NCI-H2029 (cell line): ENCODE measurements at regions not wholly inside any gene's neighbourhood (a gene's known extent, or its start where the extent isn't known, plus 50 kb on each side); places are given as distances from the start of the nearest gene placed in this dataset.
"Not testable (repeated sequence)": the region's sequence is repeated elsewhere in the genome, so short reads cannot be mapped to it uniquely, and the experiment has no call there.

Source experiments
- DNase-seq: peaks from one replicate; lab custom pipeline; 2025; lab: John Stamatoyannopoulos, UW

DNA sequence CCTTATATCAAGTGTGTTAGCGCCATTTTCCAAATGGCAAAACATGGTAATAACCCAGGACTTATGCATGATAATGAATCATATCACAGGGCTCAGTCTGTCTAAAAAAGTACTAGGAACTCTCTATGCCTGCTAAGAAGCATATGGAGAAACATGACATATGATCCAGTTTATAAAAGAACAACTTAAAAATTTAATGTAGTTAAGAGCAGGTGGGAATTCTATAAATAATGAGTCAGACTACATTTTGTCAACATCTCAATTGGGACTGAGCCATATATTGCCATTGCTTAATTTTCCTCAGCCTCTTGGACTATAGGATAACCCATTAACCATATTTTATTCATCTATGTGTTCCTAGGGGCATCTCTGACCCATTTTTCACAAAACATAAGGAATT, 360.4 kb upstream of the AGA start:
- no peak for DNase-seq

DNA sequence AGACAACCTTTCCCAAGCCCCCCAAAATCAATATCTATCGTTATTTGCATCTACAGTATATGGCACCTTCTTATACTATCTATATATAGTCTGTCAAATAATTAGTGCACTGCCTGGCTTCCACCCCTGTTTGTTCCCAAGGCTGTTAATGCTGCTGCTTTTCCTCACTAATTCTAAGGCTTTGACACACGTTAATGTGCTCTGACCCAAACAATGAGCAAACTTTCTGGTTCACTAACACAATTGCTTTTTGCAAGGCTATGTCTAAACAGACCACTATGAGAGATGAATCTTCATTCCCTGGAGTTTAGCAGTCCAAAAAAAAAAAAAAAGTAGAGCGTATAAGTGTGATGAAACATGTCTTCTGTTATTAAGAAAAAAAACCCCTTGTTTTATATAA, 360.9 kb upstream of the AGA start:
- no peak for DNase-seq

DNA sequence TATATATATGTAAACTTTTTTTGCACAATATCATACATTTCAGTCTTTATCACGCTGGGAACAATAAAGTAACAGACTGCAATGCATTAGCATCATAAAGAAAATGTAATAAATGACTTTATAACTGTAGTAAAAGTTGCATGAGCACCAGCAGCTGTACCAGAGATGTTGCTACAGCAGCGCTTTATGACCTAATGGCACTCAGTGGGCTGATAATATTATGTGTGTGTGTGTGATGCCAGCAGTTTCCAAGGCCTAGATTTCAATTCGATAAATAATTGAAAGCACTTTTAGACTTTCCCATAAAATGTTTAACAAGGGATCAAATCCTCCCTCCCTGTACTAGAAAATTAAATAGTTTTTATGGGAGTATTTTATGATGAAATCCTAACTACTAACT, 367.6 kb upstream of the AGA start:
- no peak for DNase-seq

DNA sequence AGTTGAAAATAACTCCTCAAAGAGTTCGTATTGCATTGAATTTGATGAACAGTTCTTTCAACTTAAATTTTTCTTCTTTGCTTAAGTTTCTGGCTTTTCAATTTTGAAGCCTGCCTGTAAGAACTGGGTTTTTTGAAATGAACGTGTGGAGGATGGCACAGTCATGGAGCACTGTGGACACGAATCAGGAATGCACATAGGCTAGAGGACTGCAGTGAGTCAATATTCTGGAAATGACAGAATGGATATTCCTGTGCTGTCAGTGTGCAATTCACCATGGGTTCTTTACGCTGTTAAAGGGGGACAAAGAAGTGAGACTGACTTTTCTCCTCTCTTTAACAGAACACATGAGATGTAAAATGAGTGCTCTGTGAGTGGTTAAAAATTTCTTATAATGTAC, 368.0 kb upstream of the AGA start:
- DNase-seq = no peak

DNA sequence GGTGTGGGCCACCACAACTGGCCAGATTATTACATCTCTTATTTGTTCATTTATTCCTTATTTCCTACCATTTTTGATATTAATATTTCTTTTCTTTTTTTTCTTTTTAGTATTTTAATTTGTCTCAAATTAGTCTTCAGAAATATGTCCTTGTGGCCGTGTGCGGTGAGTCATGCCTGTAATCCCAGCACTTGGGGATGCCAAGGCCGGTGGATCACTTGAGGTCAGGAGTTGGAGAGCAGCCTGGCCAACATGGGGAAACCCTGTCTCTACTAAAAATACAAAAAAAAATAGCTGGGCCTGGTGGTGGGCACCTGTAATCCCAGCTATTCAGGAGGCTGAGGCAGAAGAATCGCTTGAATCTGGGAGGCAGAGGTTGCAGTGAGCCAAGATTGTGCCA, 376.2 kb upstream of the AGA start:
- not testable (repeated sequence) for DNase-seq

DNA sequence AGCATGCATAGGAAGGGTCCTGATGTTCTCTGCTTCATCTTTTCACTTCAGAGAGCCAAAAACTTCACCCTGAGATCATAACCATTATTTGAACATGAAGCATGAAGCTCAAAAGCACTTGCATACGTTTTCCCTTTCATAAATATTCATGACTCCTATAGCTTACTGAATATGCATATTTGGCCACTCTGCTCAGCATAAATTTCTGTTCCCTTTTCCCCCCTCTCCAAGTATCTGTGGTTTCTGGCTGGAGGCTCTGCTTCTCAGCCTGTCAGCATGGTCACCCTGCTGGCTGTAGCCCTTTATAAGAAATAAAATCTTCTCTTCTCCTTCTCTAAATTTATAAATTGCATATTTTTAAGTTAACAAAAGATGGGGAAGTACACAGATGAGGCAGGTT, 384.7 kb upstream of the AGA start:
- no peak for DNase-seq

DNA sequence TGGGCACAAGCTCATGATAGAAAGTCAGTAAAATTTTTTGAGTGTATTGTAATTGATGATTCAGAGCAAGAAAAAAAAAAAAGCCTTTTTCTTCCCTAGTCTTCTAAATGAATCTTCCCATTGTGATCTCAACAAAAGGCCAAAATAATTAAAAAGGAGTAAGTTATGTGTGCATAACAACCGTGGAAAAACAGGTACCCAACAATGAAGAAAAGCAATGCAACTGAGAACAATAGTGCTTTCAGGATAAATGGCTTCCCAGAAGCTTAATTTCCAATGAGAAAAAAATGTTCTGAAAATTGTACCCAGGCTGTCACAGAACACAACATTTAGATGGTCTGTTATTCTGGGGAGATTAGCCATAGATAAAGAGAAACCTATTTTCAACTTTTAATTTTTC, 399.0 kb upstream of the AGA start:
- DNase-seq = no peak

DNA sequence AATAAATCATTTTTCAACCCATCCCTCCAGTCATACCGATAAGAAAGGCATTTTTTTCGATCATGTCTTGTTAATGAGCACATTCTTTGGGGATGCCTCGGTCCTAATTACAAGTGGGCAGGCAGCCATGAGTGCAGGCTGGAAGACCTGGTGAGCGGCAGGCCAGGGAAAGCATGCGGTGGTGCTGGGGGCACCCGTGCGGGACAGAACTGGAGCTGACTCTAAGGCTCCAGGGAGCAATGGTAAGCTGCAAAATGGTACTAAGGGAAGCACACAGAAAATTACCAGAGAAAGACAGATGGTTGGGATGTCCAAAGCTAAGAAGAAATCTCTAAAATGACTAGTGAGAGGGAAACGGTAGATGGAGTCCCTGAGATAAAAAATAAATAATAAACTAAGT, 411.0 kb upstream of the AGA start:
- no peak for DNase-seq

DNA sequence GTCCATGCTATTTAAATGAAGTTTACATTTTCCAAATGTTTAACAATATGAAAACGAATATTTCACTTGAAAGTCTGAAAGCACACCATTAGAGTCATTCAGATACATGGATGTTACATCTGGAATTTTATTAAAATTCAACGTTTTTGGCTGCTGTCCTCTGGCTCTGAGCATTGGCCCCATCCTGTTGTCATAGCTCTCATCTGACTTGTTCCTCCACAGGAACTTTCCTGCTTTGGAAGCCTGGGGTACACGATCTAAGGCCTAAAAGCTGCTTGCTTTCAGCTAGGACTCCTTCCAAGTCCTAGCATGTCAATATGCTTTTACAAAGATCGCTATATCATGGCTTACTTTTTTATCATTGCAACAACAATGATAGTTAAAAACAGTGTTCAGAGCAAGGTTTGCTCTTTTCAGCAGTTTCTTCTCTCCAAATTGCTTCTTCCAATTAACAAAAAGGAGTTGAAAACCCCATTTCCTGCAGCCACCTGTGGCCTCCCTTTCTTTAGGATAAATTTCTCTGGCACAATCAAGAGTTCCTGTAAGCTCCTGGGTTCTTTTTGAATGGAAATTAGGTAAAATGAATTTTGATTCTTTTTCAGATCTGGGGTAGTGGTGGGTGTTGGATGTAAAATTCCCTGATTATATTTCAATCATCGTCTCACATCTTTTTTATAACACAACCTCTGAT, 413.4 kb upstream of the AGA start:
- no peak for DNase-seq

DNA sequence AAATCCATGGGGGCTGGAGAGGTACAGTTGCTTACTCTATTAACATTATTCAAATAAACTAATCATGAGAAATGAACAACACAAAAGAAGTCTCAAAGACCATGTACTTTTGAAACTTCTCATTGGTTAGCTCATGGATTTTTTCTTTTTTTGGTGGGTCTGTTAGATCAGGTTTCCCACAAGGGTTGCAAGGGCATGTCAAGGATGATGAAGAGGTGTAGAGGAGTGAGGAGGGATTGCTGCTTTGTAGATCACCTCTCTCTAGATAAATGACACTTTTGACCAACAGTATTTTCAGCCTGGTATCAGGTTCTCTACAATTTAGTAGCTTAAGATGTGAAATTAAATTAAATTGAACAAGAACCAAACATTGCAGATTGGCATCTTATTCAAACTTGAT, 417.9 kb upstream of the AGA start:
- no peak for DNase-seq

DNA sequence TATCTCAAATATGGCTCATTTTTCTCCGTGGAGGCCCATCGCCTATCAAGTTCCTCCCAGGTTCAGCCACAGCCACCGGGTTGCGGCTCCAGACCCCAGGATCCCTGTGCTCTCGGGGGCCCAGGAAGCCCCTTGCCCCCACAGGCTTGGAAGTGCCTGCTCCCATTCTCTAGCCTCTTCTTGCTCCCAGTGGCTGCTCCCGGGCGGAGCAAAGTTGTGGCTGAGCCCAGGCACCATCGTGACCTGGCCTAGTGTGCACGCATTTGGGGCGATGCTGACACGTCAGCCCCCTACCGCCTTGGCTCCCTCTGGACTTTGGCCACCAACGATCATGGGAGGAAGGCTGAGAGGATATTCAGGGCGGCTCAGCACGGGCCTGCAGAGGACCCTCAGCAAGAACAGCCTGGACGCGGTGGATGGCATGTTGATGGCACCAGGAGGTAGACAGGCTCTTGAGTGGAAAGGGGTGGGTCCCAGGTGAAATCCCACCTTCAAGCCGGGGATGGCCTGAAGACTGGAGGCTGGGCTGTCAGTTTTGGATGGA, 419.4 kb upstream of the AGA start:
- no peak for DNase-seq

DNA sequence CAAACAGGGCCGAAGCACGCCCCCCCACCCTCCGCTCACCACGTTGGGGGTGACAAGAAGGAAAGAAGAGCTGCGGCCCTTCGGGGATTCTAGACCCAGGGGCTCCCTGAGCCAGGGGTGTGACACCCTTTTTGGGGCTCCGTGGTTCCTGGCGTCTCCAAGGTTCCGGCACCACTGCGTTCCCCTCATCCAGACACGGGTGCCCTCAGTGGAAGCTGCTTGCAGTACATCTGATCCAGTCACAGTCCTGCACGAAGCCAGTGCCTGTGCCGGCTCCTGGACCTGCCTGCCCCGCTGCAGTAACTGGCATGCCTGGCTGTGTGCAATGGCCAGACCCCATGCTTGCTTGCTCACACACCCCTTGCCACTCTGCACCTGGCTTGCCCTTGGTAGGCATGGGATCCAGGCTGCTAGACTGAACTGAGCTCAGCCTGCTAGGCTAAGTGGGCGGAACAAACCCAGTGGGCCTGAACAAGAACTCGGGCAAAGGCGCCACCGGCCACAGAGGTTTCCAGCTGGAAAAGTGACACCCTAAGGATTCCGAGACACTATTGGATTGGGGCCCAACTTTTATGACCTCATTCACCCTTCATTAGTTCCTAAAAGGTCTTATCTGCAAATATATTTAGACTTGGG, 420.4 kb upstream of the AGA start:
- DNase-seq = no peak

DNA sequence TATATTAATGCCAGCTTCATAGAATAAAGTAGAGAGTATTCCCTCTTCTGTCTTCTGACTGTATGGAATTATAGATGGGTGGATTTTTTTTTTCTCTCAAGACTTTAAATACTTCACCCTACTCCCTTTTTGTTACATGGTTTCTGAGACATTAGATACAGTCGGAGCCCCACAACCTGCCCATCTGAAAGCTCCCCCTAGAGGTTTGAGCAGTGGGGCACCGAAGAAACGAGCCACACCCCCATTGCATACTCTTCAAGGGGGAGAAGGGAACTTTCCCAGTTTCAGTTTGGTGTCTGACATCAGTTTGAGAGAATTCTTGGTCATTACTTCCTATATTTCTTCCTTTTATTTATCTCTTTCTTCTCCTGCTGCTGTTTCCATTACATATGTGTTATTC, 437.6 kb upstream of the AGA start:
- no peak for DNase-seq

DNA sequence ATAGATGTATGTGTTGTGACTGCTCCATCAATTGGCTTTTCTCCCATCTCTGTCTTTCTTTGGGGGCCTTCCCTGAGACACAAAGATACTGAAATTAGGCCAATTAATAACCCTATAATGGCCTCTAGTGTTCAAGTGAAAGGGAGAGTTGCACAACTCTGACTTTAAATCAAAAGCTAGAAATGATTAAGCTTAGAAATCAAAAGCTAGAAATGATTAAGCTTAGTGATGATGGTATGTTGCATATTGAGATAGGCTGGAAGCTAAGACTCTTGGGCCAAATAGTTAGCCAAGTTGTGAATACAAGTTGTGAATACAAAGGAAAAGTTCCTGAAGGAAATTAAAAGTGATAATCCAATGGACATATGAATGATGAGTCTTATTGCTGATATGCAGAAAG, 452.9 kb upstream of the AGA start:
- no peak for DNase-seq

DNA sequence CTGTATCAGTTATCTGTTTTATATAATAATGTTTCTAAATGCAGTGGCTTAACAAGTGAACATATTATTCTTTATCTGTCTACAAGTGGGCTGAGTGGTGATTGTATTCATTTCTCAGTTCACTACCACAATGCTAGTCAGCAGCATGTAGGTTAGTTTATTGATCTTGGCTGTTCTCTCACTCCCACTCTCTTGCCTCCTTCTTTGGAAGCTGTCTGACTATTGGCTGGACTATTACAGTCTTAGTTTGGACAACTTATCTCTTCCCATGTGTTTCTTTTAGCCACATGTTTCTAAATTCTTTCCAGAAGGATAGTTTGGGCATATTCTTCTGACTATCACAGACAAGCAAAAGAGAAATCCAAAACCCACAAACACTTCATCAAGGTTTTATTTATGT, 459.5 kb upstream of the AGA start:
- no peak for DNase-seq

DNA sequence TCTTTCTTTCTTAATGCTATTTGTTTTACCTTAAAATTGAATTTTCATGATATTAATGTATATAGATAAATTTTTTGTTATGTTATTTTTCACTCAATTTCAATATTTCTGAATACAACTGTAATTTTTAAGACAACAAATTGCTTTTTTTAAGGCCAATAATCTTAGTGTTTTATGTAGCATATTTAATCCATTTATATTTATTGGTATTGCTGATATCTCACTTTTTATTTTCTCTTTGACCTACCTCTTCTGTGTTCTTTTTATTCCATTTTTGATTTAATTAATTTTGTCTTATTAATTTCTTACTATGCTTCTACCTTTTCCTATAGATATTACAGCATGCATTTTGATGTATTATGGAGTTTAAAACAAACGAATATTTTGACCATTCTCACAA, 460.1 kb upstream of the AGA start:
- no peak for DNase-seq

DNA sequence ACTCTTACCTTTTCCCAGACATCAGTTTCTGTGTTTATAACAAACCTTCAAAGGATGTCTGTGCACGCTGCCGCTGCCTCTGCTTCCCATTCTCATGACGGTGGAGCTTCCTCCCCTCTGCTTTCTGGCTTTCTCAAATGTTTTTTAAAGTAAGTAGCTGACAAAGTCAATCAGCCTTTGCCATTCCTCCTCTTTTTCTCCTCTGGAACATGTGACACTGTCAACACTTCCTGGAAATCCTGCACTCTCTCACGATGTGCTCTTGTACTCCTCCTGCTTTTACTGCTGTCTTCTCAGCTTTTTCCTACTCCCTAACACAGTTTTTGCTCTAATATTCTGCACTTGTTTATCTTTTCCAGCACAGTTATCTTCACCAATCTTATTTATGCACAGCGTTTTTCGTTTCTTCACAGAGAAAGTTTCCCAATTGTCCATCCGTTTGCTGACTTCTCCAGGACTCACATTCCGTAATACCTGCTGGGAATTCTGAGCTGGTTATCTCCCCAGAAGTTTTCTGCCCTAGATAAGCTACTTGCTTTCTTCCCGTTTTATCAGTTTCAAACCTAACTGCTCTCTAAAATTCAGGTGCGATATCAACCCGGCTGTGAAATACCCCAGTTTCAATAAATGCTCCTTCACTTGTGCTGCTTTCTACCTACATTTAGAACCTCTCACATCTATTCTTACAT, 465.6 kb upstream of the AGA start:
- DNase-seq = no peak

DNA sequence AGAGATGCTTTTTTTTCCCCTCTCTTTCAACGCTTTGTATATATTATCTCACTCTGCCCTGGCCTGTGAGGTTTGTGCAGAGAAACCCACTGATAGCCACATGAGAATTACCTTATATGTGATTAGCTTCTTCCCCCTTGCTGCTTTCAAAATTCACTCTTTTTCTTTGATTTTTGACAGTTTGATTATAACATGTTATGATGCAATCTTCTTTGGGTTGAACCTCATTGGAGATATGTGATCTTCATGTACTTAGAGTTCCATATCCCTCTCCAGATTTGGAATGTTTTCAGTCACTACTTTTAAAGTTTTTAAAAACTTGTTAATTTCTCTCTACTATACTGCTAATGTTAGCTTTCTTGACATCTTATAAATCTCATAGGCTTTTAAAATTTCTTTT, 479.5 kb upstream of the AGA start:
- no peak for DNase-seq

DNA sequence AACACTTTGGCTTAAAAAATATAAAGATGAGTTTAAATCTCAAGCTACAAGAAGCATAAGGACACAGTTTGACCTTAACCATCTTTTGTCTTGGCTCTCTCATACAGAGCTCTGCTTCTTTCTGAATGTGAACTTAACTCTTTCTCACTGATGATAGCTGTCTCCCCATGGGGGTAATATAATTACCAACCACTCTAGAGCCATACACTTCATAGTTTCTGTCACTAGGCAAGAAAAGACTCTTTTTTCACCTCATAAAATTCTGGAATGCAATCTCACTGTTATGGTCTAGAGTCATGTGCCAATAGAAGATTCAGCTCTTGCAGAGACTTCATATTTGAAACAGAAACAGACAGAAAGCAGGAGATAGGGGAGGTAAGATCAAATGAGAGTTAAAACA, 481.7 kb upstream of the AGA start:
- no peak for DNase-seq

DNA sequence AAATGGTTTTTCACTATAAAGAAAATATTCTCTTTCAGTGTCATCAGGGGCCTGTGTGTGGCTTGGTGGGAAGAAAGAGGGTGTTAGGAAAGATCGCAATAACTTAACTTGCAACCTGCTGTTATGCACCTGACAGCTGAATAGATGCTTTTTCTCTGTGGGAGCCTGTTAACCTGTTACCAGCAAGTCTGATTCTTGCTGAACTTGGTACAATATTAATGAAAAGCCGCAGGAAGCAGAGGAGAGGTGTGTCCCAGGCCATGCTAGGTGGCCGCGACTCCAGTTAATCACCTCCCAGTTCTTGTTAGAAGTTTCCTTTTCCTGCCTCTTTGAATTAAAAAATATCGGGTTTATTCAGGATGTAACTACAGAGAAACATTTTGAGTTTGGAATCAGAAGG, 494.8 kb upstream of the AGA start:
- DNase-seq = no peak

DNA sequence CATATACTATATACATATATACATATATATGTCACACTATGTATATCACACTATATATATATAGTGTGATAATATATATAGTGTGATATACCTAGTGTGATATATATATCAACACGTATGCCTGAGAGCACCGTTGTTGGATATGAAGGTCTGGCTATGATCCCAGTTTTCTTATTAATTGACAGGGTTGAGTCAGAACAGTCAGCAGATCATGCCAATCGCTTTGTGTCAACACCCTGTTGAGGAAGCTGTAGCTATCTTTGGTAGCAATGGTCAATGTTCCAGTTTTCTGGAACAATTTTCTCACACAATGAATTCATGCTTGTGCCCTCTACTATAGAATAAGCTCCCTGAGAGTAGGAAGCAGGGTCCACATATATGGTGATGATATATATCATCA, 496.0 kb upstream of the AGA start:
- no peak for DNase-seq

DNA sequence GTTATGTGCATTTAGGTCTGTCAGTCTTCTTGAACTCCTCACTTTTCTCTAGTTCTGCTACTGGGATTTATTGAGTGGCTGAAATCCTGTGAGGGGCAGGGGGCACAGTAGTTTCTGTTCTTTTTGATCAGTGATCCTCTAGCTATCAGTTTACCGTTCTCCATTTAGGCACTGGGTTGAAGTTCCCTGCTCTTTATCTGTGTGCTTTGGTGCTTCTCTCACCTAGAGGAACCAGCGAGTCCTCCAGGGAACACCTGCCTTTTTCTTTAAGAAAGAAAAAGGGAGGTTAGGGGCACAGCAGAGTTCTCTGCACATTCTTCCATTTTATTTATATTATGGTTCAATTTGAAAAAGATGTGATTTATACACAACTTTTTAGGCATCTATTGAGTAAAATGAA, 503.0 kb upstream of the AGA start:
- no peak for DNase-seq

DNA sequence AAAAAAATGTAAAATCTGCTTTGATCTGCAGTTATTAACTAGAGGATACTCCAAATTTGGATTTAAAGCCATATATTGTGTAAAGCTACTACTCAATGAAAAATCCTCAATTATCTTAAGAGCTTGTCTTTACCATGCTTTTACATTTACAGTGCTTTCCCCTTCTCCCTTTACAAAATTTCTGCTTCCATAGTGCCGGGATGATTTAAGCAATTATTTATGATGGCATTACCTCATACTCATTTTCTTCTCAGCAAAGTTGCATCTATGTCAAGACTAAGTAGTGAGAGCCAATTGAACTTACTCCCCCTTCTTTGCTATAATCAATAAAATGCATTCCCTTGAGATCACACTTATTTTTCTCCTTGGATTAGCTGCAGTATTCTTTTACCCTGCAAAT, 505.4 kb upstream of the AGA start:
- DNase-seq = no peak

DNA sequence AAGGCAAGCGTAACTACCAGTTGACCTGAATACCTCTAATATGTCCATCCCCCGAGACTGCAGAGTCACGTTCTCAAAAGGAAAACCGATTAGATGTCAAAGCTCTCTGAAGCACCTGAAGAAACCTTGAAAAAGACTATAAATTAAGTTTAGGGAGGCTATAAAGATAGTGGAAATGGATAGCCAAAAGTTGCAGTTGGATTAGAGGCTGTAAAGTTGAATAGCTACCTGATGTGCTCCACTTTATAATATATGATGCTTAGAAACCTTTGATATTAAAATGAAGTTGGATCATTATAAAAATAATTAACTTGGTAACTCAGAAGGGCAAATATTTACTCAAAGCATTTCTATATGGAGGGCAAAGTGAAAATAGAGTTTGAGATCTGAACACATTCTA, 506.6 kb upstream of the AGA start:
- DNase-seq = no peak
